ENCODE measurements at regions not wholly inside any gene's neighbourhood (a gene's known extent, or its start where the extent isn't known, plus 50 kb on each side); places are given as distances from the start of the nearest gene placed in this dataset.
"Not testable (repeated sequence)": the region's sequence is repeated elsewhere in the genome, so short reads cannot be mapped to it uniquely, and the experiment has no call there.

- Mint-ChIP-seq H3K9me3 (peaks cover 30% of the 10 kb centered on the region), H3K4me1 (peaks cover 16% of the 10 kb centered on the region), H3K36me3 (peaks cover 18% of the 10 kb centered on the region), H3K4me3 (no peak overlapping the region), H3K27ac (no peak overlapping the region), H3K27me3 (ENCODE audit: low read depth) (no peaks in the 10 kb centered on the region; the same call in 1 of the 2 replicates)
- ChIA-PET POLR2A (no interaction called here), CTCF (no interaction called here)
- DNase-seq (ENCODE audit: low spot score), result no peak
- no peak for ATAC-seq
- TF ChIP-seq E2F1 (CRISPR knock-in tag; IDR thresholded peaks at IDR 0.05) (no peak), TEAD4 (CRISPR knock-in tag; IDR thresholded peaks at IDR 0.05) (no peak), GABPB1 (CRISPR knock-in tag; IDR thresholded peaks at IDR 0.05) (no peak)
Observed at GRCh38 chr13:88483202-88483601, 812.0 kb downstream of the SLITRK5 start.

GRCh38 chr13:88507909-88508308 lies 836.7 kb downstream of the SLITRK5 start:
- no peak overlapping the region for H3K4me3 Mint-ChIP-seq
- POLR2A ChIA-PET, result no interaction called here
- DNase-seq (ENCODE audit: low spot score) (no peak), ATAC-seq (no peak)
- H3K36me3 Mint-ChIP-seq, result peaks cover 62% of the 10 kb centered on the region
- peaks cover 22% of the 10 kb centered on the region for H3K4me1 Mint-ChIP-seq
- peaks cover 71% of the 10 kb centered on the region for H3K9me3 Mint-ChIP-seq
- CTCF ChIA-PET, result no interaction called here
- no peak for TF ChIP-seq CREB1 (CRISPR knock-in tag; IDR thresholded peaks at IDR 0.05)
- TF ChIP-seq ATF2 (CRISPR knock-in tag; IDR thresholded peaks at IDR 0.05; ENCODE audit: borderline replicate concordance, low read depth), result no peak
- TF ChIP-seq ZNF317 (CRISPR knock-in tag; IDR thresholded peaks at IDR 0.05; ENCODE audit: borderline replicate concordance, low read depth), result no peak
- no peak for TF ChIP-seq ZNF263 (CRISPR knock-in tag; IDR thresholded peaks at IDR 0.05; ENCODE audit: low read depth)
- no peak for TF ChIP-seq E2F1 (CRISPR knock-in tag; IDR thresholded peaks at IDR 0.05)
- no peak overlapping the region for H3K27ac Mint-ChIP-seq
- peaks cover 10% of the 10 kb centered on the region; the same call in 1 of the 2 replicates for H3K27me3 Mint-ChIP-seq (ENCODE audit: low read depth)

GRCh38 chr13:88512993-88513392 lies 841.8 kb downstream of the SLITRK5 start:
- TF ChIP-seq ETV6 (CRISPR knock-in tag; IDR thresholded peaks at IDR 0.05), result 0 out of 2 replicates have a peak, but pooled peaks have one; percentile 19
- TF ChIP-seq ZNF425 (CRISPR knock-in tag; conservative IDR thresholded peaks at IDR 0.05), result 0 out of 2 replicates have a peak, but pooled peaks have one; percentile 17
- peak; percentile 68; the same call in 1 of the 2 replicates for TF ChIP-seq NFE2L1 (CRISPR knock-in tag; IDR thresholded peaks at IDR 0.05)
- 0 out of 2 replicates have a peak overlapping the region, but pooled peaks have one; percentile 37 for H3K4me3 Mint-ChIP-seq
- H3K36me3 Mint-ChIP-seq, result peaks cover 67% of the 10 kb centered on the region
- peaks cover 16% of the 10 kb centered on the region for H3K27me3 Mint-ChIP-seq (ENCODE audit: low read depth)
- CTCF ChIA-PET; ATAC-seq; DNase-seq (ENCODE audit: low spot score); POLR2A ChIA-PET: not testable (repeated sequence)
- peaks cover 57% of the 10 kb centered on the region for H3K9me3 Mint-ChIP-seq
- H3K4me1 Mint-ChIP-seq, result peaks cover 41% of the 10 kb centered on the region
- H3K27ac Mint-ChIP-seq, result peak overlapping the region; percentile 97

GRCh38 chr13:88526186-88526852 lies 855.1 kb downstream of the SLITRK5 start:
- no peak overlapping the region for H3K4me3 Mint-ChIP-seq
- peak; percentile 95 for TF ChIP-seq ZNF232 (CRISPR knock-in tag; IDR thresholded peaks at IDR 0.05)
- no peak for TF ChIP-seq SMAD4 (CRISPR knock-in tag; IDR thresholded peaks at IDR 0.05)
- H3K4me1 Mint-ChIP-seq, result peaks cover 20% of the 10 kb centered on the region
- CTCF ChIA-PET, result no interaction called here
- peaks cover 40% of the 10 kb centered on the region for H3K36me3 Mint-ChIP-seq
- ATAC-seq (peak; percentile 82), DNase-seq (ENCODE audit: low spot score) (peak; percentile 15)
- H3K27me3 Mint-ChIP-seq (ENCODE audit: low read depth), result no peaks in the 10 kb centered on the region; the same call in 1 of the 2 replicates
- peak overlapping the region; percentile 97 for H3K27ac Mint-ChIP-seq
- POLR2A ChIA-PET, result no interaction called here
- peaks cover 44% of the 10 kb centered on the region for H3K9me3 Mint-ChIP-seq
